ENCODE measurements at regions not wholly inside any gene's neighbourhood (a gene's known extent, or its start where the extent isn't known, plus 50 kb on each side); places are given as distances from the start of the nearest gene placed in this dataset.

- DNase-seq (ENCODE audit: low read depth) = no peak
Observed at GRCh38 chr7:38086857-38087256, 91.2 kb upstream of the STARD3NL start.

DNA sequence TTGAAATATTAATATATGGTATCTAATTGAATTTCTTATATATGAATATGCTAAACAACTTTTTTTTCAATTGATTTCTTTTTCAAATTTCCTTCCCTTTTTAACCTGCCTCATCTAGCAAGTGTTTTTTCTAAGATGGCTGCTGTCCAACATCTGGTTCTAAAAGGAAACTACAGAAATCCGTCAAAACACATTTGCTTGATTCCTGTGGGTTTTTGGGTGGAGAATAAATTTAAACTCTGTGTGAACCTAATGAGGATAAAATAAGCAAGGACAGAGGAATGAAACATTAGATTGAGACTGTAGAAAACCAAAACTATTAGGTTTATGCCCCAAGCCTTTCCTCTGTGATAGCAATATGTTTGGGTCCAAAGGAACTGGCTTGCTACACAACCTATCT lies 75.5 kb upstream of the STARD3NL start:
- no peak for DNase-seq (ENCODE audit: low read depth)

DNA sequence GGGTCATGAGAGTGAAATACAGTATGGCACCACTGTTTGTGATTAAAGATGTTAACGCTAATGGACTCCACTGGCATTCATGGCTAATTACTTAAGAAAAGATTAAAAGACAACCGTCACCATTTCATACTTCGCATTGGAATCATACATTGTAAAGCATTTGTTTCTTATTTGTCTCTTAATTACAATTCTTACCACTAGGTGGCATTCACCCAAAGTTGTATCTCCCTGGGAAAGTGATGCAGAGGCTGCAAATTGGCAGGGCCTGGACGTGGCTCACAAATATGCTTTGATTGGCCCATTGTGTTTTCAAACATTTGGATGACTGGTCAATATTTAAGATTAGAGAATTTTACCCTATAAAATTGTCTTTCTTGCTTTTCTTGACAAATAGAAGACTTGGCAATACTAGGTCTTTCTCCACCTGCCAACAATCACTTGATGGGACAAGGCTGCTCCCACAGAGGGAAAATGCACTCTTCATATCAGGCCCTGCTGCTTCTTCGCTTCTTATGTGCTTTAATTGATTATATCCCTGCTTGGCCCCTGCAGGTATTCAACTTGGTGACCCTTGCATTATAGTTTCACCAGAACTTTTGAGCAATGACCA lies 72.1 kb upstream of the STARD3NL start:
- no peak for DNase-seq (ENCODE audit: low read depth)

DNA sequence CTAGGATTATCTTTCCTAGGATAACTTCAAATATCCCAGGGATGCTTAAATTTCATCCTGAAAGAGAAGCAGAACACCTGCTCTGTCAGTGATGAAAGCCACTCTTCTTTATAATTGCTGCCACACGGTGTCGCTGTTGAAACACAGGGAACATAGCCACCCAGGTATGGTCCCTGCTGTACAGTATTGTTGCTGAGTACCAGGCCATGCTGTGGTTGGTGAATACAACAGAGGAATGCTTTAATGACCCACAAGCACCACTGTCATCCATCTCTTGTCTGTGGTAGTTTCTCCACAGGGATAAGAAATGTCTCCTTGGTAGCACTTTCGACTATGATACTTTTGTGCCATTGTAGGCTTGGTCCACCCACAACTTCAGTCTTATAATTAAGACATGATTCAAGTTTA lies 70.6 kb upstream of the STARD3NL start:
- peak; percentile 19 for DNase-seq (ENCODE audit: low read depth)

DNA sequence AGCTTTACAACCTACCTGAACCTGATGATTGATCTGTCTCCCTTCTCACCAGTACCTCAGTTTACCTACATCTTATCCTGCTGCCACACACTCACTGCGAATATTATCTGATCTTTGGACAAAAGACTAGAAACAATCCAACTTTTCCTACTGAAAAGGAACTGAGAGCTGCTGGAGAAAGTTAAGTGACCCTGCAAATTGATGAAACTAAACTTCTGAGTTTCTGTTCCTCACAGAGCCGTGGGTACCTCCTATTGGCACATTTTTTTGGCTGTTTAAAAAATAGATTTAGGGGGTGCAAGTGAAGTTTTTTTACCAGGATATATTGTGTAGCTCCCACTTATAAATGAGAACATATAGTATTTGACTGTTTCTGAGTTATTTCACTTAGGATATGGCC lies 66.0 kb upstream of the STARD3NL start:
- DNase-seq (ENCODE audit: low read depth) = no peak

GRCh38 chr7:38120076-38120475 lies 58.0 kb upstream of the STARD3NL start:
- DNase-seq (ENCODE audit: low read depth) = no peak

- DNase-seq (ENCODE audit: low read depth) = no peak
Observed at GRCh38 chr7:38122501-38122900, 55.5 kb upstream of the STARD3NL start.

DNA sequence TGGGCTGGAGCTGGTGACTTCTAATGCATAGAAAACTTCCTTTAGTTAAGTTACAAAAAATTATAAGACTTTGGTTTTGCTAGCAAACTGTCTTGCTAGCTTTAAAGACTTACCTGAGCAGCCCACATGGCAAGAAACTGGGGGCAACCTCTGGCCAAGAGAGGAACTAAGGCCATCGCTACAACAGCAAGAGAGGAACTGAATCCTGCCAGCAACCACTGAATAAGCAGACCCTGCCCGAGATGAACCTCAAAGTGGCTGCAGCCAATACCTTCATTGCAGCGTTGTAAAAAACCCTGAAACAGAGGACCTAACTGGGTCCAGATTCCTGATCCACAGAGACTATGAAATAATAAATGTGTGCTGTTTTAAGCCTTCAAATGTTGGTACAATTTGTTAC lies 54.6 kb upstream of the STARD3NL start:
- DNase-seq (ENCODE audit: low read depth) = no peak

DNA sequence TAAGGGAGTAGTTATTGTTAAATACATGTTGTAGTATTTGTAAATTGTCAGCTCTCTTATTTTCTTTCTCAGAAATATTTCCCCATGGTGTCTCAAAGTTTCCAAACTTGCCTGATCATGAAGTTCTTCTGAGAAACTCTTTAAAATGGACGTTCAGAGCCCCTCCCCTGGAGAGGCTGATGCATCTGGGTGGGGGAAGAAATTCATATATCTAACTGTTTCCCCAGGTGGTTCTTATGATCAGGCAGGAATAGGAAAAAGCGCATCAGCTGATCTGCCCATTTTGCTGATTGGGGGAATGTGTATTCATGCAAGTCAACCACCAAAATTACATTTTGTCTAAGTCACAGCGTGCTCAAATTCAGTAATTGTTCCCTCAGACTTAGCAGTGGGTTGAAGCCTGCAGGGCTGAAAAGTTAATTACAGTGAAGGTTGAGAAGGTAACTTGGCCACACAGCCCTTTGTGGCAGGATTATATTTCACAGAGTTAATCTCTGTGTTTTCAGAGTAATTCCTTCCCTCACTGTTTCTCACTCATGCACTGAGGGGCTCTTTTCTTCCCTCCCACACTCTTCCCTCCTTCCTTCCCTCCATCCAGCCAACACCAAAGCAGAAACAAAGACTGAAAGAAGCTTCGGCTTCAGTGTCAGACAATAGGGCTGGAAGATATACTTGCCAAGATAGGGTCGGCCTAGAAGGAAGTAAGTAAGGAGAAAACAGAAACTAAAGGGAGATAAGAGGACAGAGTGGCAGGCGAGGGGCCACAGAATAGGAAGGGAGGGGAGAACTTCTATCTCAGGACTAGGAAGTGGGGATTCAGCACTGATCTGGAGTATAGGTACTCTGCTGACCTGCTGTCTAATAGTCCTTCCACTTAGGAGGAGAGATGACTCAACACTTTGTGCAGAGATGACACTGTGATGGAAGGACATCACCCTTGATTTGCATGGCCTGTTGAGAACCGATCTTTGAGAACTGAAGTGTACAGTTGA lies 50.5 kb upstream of the STARD3NL start:
- no peak for DNase-seq (ENCODE audit: low read depth)

All from stimulated activated CD8-positive, alpha-beta memory T cell treated with anti-CD3 and anti-CD28 coated beads, Interleukin-12 subunit alpha, Interleukin-12 subunit beta, amount 100 ng/mL, for 4 hours (primary cell).